Stimulated activated memory B cell treated with anti-CD40 and anti-IgM and Interleukin-4, amounts not matched to agents 10 μg/mL and 1 μg/mL and 100 μg/mL, for 72 hours (primary cell): ENCODE measurements at regions not wholly inside any gene's neighbourhood (a gene's known extent, or its start where the extent isn't known, plus 50 kb on each side); places are given as distances from the start of the nearest gene placed in this dataset.
A peak's percentile ranks its signal among the peaks of the same experiment; 100 is the strongest.

Source experiments
- ATAC-seq: fragments of 150-1000 bp; cut with Tn5 transposase; 2 replicates; pipeline ENCODE4 v1.10.0; 2021
- H3K27ac Mint-ChIP-seq: one replicate; pipeline ENCODE4 v1.8.0; 2022; ENCODE audit warnings: mild to moderate bottlenecking, mixed read lengths
- H3K27me3 Mint-ChIP-seq: one replicate; pipeline ENCODE4 v1.8.0; 2022; ENCODE audit warnings: mixed read lengths
- H3K36me3 Mint-ChIP-seq: one replicate; pipeline ENCODE4 v1.8.0; 2022; ENCODE audit warnings: mixed read lengths
- H3K4me1 Mint-ChIP-seq: one replicate; pipeline ENCODE4 v1.8.0; 2022; ENCODE audit warnings: mixed read lengths
- H3K4me3 Mint-ChIP-seq: one replicate; pipeline ENCODE4 v1.8.0; 2022; ENCODE audit warnings: mild to moderate bottlenecking, moderate library complexity, mixed read lengths
- H3K9me3 Mint-ChIP-seq: one replicate; pipeline ENCODE4 v1.8.0; 2022; ENCODE audit warnings: mixed read lengths

GRCh38 chr3:178226094-178226493, 310.1 kb upstream of the KCNMB2 start:
- H3K27me3 Mint-ChIP-seq, result no peaks in the 10 kb centered on the region
- H3K36me3 Mint-ChIP-seq, result no peaks in the 10 kb centered on the region
- ATAC-seq, result no peak
- no peak overlapping the region for H3K4me3 Mint-ChIP-seq
- no peak overlapping the region for H3K27ac Mint-ChIP-seq
- H3K9me3 Mint-ChIP-seq, result peaks cover 2% of the 10 kb centered on the region
- no peaks in the 10 kb centered on the region for H3K4me1 Mint-ChIP-seq

DNA sequence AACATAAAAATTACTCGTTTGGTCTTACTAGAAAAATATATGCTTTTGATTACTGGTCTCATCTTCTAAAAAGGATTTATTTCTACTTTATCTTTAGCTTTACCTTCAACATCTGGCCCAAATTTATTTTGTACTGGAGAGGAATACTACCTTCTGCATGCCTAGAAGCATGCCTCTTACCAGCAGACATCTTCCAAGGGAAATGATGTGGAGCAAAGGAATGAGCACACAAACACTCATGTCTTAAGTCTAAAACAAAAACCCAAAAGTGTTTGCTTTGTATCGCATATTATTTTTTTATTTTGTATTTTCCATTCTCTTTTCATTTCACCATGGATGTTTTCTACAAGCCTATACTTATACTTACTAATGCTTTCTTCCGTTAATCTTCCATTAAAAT, 304.6 kb upstream of the KCNMB2 start:
- ATAC-seq, result no peak
- no peaks in the 10 kb centered on the region for H3K36me3 Mint-ChIP-seq
- no peak overlapping the region for H3K4me3 Mint-ChIP-seq
- H3K9me3 Mint-ChIP-seq, result peaks cover 2% of the 10 kb centered on the region
- no peak overlapping the region for H3K27ac Mint-ChIP-seq
- H3K27me3 Mint-ChIP-seq, result no peaks in the 10 kb centered on the region
- H3K4me1 Mint-ChIP-seq, result no peaks in the 10 kb centered on the region

- Mint-ChIP-seq H3K4me3 (no peak overlapping the region), H3K27ac (no peak overlapping the region), H3K27me3 (no peaks in the 10 kb centered on the region), H3K9me3 (peaks cover 2% of the 10 kb centered on the region), H3K36me3 (no peaks in the 10 kb centered on the region), H3K4me1 (no peaks in the 10 kb centered on the region)
- ATAC-seq, result no peak
Measured at GRCh38 chr3:178233371-178234071, 302.7 kb upstream of the KCNMB2 start.

DNA sequence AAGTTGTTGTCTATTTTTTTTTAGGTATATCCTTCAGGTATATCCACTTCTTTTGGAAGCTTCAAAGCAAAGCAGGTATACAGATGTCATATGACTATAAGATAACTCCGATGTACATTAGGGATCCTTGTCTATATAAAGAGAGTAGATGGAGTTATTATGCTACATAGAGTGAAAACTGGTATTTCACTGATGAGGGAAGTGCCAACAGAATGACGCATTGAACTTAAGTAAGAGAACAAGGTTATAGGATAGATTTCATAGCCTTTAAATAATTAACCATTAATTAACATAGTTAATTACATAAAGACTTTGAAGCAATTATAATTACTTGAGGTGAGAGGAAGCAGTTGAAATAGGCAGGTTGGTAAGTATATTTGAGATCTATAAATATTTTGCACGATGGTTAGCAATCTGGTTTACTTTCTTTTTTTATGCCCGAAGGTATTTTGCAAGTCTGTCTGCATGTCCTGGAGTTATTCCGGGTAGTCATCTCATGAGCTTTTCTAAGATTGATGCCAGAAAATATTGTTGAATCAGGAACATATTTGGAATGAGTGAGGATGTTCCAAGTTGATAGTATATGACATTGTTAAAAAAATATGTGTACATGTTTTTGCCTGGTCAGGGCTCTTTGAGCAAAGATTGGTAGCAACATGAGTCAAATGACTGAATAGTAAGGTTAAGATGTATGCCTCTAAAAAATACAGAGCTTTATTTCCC, 299.5 kb upstream of the KCNMB2 start:
- no peak for ATAC-seq
- Mint-ChIP-seq H3K9me3 (peaks cover 6% of the 10 kb centered on the region), H3K4me1 (no peaks in the 10 kb centered on the region), H3K27ac (no peak overlapping the region), H3K27me3 (no peaks in the 10 kb centered on the region), H3K4me3 (no peak overlapping the region), H3K36me3 (no peaks in the 10 kb centered on the region)

GRCh38 chr3:178238179-178238578, 298.1 kb upstream of the KCNMB2 start:
- Mint-ChIP-seq H3K4me3 (no peak overlapping the region), H3K27ac (no peak overlapping the region), H3K4me1 (no peaks in the 10 kb centered on the region), H3K36me3 (no peaks in the 10 kb centered on the region), H3K9me3 (peaks cover 8% of the 10 kb centered on the region), H3K27me3 (no peaks in the 10 kb centered on the region)
- no peak for ATAC-seq

- no peak overlapping the region for H3K4me3 Mint-ChIP-seq
- peaks cover 8% of the 10 kb centered on the region for H3K9me3 Mint-ChIP-seq
- no peak overlapping the region for H3K27ac Mint-ChIP-seq
- H3K36me3 Mint-ChIP-seq, result no peaks in the 10 kb centered on the region
- no peaks in the 10 kb centered on the region for H3K27me3 Mint-ChIP-seq
- no peak for ATAC-seq
- H3K4me1 Mint-ChIP-seq, result no peaks in the 10 kb centered on the region
Measured at GRCh38 chr3:178244733-178245709, 291.2 kb upstream of the KCNMB2 start.

GRCh38 chr3:178246004-178246403, 290.2 kb upstream of the KCNMB2 start:
- no peaks in the 10 kb centered on the region for H3K27me3 Mint-ChIP-seq
- H3K4me1 Mint-ChIP-seq, result no peaks in the 10 kb centered on the region
- ATAC-seq, result no peak
- no peaks in the 10 kb centered on the region for H3K36me3 Mint-ChIP-seq
- no peak overlapping the region for H3K4me3 Mint-ChIP-seq
- H3K9me3 Mint-ChIP-seq, result peaks cover 9% of the 10 kb centered on the region
- H3K27ac Mint-ChIP-seq, result no peak overlapping the region

DNA sequence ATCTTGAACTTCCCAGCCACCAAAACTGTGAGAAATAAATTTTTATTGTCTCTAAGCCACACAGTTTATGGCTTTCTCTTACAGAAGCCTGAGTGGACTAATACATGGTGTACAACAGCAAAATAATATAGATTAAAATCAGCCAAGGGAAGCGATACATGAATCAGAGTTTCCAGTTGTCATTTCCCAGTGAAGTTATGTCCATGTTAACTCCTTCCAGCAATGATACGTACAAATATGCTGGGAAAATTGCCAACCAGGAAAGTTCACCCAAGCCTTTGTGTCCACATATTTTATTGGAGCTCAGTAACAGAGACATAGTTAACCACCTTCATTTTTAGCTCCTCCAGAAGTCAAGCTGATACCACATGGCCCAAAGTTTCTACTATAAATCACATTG, 280.9 kb upstream of the KCNMB2 start:
- H3K36me3 Mint-ChIP-seq, result no peaks in the 10 kb centered on the region
- H3K27ac Mint-ChIP-seq, result no peak overlapping the region
- no peak overlapping the region for H3K4me3 Mint-ChIP-seq
- peaks cover 2% of the 10 kb centered on the region for H3K9me3 Mint-ChIP-seq
- ATAC-seq, result peak; percentile 28
- H3K27me3 Mint-ChIP-seq, result no peaks in the 10 kb centered on the region
- H3K4me1 Mint-ChIP-seq, result no peaks in the 10 kb centered on the region

- Mint-ChIP-seq H3K36me3 (no peaks in the 10 kb centered on the region), H3K9me3 (no peaks in the 10 kb centered on the region), H3K27ac (no peak overlapping the region), H3K4me3 (no peak overlapping the region), H3K27me3 (no peaks in the 10 kb centered on the region), H3K4me1 (no peaks in the 10 kb centered on the region)
- ATAC-seq, result no peak
Measured at GRCh38 chr3:178257491-178257890, 278.7 kb upstream of the KCNMB2 start.

GRCh38 chr3:178258121-178258520, 278.1 kb upstream of the KCNMB2 start:
- no peaks in the 10 kb centered on the region for H3K27me3 Mint-ChIP-seq
- no peak for ATAC-seq

DNA sequence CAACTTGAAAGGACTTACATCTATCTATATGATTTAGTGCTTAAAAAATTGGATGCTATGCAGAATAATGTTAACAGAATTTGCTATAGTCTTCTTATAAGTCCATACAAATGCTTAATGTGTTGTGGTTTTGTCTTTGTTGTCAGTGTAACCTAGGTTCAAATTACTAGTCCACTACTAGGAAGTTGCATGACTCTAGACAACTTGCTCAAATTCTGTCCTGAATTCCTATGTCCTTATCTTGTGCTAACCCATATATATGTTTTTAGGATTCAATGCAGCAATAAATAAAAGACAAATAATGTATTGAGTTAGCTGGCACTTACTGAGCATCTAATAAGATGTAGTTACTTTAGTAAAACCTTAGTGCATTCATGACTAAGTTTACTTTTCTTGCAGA, 276.5 kb upstream of the KCNMB2 start:
- Mint-ChIP-seq H3K4me3 (no peak overlapping the region), H3K4me1 (no peaks in the 10 kb centered on the region), H3K9me3 (no peaks in the 10 kb centered on the region), H3K27ac (no peak overlapping the region), H3K36me3 (no peaks in the 10 kb centered on the region), H3K27me3 (no peaks in the 10 kb centered on the region)
- no peak for ATAC-seq

More at GRCh38 chr3:178258121-178258520, 278.1 kb upstream of the KCNMB2 start:
- H3K4me3 Mint-ChIP-seq, result no peak overlapping the region
- no peaks in the 10 kb centered on the region for H3K9me3 Mint-ChIP-seq
- H3K4me1 Mint-ChIP-seq, result no peaks in the 10 kb centered on the region
- H3K27ac Mint-ChIP-seq, result no peak overlapping the region
- no peaks in the 10 kb centered on the region for H3K36me3 Mint-ChIP-seq

GRCh38 chr3:178260887-178261565, 275.2 kb upstream of the KCNMB2 start:
- H3K4me3 Mint-ChIP-seq, result no peak overlapping the region
- no peak overlapping the region for H3K27ac Mint-ChIP-seq
- ATAC-seq, result no peak
- no peaks in the 10 kb centered on the region for H3K36me3 Mint-ChIP-seq
- no peaks in the 10 kb centered on the region for H3K9me3 Mint-ChIP-seq
- H3K27me3 Mint-ChIP-seq, result no peaks in the 10 kb centered on the region
- no peaks in the 10 kb centered on the region for H3K4me1 Mint-ChIP-seq

- Mint-ChIP-seq H3K36me3 (no peaks in the 10 kb centered on the region), H3K27me3 (no peaks in the 10 kb centered on the region), H3K27ac (no peak overlapping the region), H3K9me3 (no peaks in the 10 kb centered on the region), H3K4me1 (no peaks in the 10 kb centered on the region), H3K4me3 (no peak overlapping the region)
- no peak for ATAC-seq
Measured at GRCh38 chr3:178263236-178263916, 272.9 kb upstream of the KCNMB2 start.

GRCh38 chr3:178267158-178267844, 268.9 kb upstream of the KCNMB2 start:
- H3K36me3 Mint-ChIP-seq, result no peaks in the 10 kb centered on the region
- no peak overlapping the region for H3K27ac Mint-ChIP-seq
- no peak for ATAC-seq
- H3K9me3 Mint-ChIP-seq, result no peaks in the 10 kb centered on the region
- no peaks in the 10 kb centered on the region for H3K4me1 Mint-ChIP-seq
- H3K27me3 Mint-ChIP-seq, result no peaks in the 10 kb centered on the region
- no peak overlapping the region for H3K4me3 Mint-ChIP-seq
